M059J (cell line): ENCODE measurements at regions not wholly inside any gene's neighbourhood (a gene's known extent, or its start where the extent isn't known, plus 50 kb on each side); places are given as distances from the start of the nearest gene placed in this dataset.

Source experiments
- DNase-seq: peaks from one replicate; pipeline ENCODE4 v3.0.0-alpha.2; 2012; ENCODE audit warnings: low read depth

DNA sequence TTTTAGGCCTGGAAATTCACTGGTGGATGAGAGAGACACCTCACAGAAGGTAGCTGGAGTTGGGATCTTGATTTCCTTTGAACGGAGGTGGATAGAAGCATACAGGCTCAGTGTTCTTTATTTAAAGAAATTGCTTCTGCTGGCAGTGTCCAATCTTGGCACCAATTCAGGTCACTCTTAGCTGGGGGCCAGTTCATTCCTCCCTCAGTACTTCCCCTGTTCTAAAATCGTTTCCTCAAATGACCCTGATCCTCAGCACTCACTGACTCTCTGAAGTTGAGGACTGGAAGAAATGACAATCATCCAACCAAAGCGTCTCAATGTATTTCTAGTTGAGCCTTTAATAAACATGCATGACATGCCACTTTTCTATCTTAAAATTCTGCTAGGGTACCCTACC lies 472.5 kb upstream of the BTBD3 start:
- no peak for DNase-seq

DNA sequence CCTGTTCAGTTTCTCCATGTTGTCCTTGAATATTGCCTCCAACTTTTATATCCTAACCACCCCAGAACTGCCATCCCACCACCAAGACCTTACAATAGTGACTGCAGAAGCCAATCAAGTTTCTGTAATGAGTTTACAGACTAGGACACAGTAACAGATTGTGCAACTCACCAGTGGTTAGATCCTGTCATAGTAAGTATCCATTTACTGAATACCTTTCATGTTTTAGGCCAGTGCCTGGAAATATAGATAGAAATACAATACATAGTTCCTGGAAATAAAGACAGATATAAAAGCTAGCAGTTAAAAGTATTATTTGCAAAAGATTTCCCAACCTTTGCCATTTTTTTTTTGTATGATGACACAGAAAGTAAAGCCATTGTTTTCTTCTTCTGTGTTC lies 471.8 kb upstream of the BTBD3 start:
- no peak for DNase-seq

DNA sequence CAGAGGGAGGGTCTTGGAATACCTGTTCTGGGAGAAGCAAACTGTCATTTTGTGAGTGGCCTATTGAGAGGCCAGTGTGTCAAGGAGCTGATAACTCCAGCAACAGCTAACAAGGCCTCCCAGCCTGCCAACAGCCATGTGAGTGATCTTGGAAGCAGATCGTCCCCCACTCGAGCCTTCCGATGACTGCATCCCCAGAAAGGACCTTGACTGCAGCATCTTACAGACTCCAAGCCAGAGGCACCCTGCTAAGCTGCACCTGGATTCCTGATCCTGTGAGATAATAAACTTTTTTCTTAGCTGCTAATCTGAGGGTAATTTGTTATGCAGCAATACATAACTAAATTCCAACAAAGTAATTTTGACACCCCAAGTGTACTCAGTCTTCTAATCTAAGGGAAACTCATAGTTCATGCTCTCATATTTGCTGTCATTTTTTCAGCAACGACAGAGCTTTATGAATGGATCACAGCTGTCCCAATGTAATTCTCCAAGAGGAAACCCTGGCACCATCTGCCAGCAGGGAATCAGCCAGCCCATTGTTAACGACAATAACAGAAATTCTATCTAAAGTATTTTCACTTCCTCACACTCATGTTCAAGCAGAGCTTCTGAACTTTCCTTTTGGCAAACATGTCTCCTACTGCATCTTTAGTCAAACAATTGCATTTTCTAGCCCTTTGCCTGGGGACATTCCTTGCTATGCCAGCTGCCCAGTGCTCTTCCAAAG lies 470.2 kb upstream of the BTBD3 start:
- no peak for DNase-seq

DNA sequence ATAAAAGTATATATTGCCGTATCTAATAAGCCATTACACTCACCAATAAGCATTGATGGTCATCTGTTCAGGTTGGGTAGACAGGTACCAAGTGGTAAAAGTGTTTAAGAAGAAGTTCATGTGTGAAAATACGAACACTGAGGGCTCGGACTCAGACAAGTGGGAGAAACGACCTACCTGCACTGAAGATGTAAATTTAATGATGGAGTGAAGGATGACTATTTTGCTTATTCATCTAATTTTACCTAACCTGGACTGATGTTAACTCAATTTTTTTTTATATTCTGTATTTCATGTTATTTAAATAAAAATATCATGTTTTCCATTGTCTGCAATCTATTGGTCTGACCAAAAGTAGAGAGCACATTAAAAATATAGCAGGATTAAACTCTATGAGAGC lies 469.1 kb upstream of the BTBD3 start:
- DNase-seq = no peak

DNA sequence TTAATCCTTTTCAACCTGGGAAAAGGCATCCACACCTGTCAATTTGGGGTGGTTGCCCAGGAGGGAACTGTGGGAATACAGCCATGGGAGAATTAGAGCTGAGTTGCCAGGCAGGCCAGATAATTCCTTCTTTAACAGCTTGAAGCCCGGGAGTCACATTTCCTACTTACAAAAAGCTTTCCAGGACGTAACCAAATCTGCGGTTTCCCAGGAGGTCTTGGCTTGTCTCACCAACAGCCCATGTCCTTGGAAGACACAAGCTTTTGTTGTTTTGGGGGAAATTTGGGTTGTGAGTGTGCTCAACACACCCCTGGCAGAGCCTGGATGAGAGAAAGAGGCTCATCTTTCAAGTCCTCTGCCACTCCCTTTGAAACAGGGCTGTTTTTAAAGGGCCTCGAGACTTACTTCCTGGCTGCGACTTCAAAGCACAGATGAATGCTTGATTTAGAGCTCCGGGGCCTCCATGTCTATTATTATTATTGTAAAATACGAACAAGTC lies 465.9 kb upstream of the BTBD3 start:
- peak; percentile 70 for DNase-seq

DNA sequence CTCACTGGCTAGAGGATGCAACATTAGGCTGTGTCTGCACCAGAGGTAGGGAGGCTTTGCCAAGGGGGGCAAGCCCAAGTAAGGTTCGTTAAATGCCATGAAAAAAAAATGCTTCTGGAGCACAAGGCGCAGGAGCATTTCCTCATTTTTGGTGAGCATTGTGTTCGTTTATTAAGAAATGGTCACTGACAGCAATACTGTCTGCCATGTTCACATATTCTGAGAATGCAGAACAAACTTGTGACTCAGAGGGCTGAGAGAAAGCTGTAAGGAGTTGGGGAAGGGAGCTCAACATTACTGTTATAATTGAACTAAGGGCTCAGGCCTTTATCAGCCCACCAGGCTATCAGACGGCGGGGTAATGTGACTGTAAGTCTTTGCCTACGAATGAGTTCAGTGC lies 465.4 kb upstream of the BTBD3 start:
- peak; percentile 57 for DNase-seq

DNA sequence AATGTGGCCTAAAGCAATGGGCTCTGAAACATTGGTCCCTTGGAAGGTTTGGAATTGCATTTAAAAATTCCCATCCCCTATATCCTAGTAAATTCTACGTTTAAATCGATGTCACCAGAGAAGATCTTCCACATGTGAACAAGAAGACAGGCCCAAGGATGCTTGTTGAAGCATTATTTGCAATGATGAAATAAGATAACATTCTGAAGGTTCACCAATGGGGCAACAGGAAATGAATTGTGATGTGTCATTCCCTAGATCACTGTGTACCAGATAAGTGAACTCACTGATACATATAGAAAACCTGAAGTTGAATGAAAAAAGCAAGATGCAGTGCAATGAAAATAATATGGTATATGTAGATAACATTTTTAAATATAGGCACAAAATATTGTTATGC lies 464.3 kb upstream of the BTBD3 start:
- DNase-seq = peak; percentile 80

DNA sequence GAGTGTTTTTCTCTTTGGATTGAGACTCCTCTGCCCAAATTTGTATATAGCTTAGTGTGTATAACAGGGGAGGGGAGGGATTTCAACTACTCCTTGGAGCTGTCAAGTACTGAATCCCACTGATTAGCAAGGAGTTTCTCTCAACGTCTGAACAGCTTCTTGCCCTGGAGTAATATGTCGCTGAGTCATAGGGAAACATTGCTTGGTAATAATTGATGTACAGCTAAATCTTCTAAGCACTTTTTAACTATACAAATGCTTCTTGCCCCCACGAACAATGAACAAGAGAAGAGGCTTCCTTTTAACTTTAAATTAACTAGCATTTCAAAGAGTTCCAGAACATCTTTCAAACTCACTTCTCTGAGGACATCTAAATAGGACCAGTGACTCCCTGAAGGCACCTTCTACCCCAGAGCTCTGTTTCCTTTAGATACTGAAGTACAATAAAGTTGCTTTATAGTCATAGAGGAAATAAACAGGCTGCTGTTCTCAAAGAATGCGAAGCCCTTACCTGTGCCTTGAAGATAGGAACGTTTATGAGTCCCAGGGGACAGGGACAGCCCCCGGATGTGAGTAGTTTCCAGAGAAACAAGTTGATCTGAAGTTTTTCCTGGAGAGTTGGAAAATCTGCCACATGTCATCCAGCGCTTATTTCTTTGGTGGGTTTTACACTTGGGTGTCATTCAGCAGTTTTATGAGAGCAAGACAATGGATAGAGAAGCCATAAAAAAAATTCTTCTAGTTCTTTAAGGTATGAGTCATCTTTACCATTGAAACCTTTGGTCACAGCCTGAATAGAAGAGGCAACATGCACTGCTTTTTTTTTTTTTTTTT lies 462.5 kb upstream of the BTBD3 start:
- peak; percentile 98 for DNase-seq

DNA sequence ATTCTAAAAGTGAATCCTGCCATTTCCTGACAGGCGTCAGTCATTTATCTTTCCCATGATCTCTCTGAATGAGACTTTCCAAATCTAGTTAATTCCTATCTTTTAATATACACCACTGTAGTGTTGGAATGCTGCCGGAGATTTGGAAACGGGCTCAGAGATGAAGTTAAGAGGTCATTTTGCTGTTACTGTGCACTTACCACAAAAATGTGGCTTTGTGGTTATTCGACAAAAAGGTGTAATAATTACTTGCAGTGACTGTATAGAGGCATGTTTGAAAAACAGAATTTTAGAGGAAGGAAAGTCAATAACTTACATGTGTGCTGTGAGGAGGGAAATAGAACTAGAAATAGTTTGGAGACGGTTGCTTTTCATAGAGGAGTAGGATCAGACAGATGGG lies 460.2 kb upstream of the BTBD3 start:
- DNase-seq = peak; percentile 91

DNA sequence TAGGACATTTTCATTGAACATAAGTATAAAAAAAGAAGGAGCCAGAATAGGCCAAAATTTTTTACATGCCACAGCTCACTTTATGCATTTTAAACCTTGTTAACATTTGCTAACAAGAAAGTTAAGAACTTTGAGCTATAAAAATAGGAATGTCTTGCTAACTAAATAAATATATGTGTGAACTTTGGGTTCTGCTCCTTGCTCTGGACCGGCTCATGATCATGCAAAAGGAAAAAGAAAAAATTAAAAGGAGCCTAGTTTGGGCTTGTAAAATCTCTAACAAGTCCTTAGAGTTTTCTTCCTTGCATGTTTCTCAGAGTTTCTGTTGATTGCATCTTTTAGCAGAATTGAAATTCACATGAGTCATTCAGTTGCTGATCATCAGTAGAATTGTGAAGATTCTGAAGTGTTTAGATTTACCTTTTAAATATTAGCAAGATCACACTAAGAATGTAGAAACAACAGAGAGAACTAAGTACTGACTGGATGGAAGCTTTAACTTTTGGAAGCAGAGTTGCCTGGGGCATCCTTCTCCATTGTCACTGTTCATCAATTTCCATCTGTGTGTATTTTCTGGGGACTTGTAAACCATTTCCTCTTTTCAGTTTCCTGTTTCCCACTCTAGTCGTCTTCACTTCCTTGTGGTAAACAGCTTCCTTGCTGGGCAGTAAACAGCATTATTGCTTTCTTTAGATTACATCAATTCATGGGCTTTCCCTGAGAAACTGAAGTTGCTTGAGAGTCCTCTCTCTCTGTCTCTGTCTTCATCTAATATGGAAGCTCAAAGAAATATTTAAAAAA lies 458.4 kb upstream of the BTBD3 start:
- peak; percentile 43 for DNase-seq

DNA sequence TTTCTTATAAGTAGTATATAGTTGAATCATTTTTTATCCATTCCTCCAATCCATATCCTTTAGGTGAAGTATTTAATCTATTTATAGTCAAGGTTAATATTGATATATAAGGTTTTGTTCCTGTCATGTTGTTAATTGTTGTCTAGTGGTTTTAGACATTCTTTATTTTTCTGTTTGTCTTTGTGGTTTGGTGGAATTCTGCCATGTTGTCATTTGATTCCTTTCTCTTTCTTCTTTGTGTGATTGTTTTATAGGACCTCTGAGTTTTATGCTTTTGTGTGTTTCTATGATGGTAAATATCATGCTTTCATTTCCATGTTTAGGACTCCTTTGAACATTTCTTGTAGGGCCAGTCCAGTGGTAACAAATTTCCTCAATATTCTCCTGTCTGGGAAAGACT lies 450.3 kb upstream of the BTBD3 start:
- peak; percentile 61 for DNase-seq

DNA sequence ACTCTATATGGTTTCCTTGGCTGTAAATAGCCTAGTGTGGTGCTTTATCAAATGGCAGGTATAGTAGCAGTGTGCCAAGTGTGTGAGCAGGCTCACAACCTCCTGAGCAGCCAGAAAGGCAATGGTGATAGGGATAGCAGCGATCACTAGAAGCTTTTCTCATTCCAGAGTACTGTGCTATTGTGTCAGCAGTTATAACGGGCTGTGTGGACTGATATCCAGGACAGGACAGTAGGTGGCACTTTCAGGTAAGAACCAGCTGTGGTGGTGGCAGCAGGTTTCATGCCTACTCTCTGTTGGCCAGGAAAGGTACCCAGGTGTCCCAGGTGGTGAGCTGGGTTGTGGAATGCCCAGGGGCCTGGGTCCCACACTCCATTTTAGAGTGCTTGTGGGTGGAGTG lies 448.8 kb upstream of the BTBD3 start:
- DNase-seq = no peak

DNA sequence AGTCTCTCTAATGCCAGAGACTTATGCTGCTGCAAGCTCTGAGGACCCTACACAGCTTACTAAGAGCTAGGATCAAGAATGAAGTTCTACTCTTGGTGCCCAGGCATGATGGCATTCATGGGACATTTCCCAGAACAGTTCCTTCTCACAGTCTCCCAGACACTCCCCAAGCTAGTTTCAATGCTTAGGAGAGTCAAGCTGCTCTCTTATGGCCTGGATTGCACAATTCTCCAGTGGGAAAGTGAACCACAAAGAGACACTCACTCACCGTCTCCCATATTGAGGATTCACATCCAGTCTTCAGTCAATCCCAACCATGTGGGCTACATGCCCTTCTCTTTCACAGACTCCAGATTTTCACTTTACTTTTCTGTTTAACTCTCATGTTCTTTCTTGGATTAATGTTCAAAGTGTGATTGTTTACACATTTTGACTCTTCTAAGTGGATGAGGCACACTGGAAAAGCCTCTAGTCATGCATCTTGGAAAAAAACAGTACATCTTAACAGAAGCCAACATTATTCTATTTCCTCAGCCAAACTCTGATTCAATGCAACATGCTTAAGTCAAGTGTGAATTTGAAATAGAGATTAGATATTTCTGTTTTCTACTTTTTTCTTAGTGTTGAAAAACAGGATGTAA lies 447.8 kb upstream of the BTBD3 start:
- DNase-seq = no peak

DNA sequence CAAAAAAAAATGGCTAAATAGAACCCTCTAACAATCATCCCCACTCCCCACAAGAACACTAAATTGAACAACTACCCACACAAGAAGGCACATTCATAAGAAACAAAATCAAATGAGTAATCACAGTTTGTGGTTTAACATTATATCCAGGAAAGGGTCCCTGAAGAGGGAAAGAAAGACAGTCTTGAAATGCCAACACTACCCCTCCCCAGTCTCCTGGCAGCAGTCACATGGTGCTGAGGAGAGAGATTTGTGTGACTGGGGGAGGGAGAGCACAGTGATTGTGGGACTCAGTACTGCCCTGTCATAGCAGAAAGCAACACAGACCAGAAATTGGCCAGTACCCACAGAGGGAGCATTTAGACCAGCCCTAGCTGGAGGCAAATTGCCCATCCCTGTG lies 443.7 kb upstream of the BTBD3 start:
- DNase-seq = peak; percentile 49

DNA sequence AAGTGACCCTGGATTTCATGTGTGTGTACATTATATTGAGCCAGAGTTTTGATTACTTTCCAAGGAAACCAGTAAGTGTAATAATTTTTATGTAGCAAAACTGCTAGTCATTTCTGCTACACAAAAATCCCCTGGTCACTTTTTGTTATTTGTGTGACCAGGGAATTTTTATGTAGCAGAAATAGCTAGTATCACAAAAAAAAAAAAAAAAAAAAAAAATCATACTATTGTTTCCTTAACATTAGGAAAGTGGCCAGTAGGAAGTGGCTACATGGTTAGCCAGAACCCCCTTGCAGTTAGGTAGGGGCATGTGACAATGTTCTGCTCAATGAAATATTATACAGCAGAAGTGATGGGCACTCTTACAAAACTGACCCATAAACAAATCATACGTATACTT lies 434.0 kb upstream of the BTBD3 start:
- no peak for DNase-seq

DNA sequence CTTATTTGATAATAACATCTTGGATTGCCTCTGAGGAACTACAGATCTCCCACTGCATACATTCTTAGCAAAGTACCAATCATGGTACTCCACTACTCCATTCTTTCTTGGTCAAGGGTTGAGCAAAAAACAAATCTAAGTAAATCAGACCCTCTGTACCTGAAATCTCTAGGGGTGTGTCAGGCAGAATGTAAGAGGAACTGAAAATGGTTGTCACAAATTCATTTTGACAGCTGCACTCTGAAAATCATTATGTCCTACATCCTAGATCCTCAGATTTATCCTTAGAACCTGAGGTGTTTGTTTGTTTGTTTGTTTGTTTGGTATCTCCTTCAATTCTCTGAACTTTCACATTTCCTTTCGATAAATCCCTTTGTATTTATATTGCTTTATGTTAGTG lies 433.2 kb upstream of the BTBD3 start:
- no peak for DNase-seq

DNA sequence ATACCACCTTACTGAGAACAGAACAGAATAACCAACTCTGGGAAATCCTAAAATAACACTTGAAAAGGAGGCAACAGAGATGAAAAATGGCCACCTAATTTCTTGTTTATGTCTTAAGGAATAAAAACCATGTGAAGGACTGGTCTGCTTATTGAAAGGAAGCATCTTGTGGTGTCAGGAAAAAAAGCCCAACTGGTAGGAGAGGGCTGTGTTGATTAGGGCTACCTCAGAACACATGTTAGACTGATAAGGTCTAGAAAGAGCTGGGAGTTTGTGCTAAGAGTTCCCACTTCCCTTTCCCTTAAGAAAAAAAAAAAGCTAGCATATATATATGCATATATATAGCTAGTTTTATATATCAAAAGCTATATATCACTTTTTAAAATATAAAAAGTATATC lies 425.3 kb upstream of the BTBD3 start:
- no peak for DNase-seq

DNA sequence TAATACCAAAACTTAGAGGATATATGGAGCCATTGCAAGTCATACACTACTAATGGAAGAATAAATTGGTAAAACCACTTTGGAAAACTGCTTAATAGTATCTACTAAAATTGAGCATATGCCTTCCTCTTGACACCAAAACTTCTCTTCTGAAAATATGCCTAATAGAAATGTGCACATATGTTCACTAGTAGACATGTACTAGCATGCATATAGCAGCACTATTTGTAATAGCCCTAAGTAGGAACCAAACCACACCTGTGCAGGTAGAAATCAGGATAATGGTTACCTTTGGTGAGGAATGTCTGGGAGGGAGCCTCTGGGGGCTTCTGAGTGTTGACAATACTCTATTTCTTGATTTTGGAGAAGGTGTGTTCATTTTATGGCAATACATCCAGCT lies 424.8 kb upstream of the BTBD3 start:
- DNase-seq = no peak

DNA sequence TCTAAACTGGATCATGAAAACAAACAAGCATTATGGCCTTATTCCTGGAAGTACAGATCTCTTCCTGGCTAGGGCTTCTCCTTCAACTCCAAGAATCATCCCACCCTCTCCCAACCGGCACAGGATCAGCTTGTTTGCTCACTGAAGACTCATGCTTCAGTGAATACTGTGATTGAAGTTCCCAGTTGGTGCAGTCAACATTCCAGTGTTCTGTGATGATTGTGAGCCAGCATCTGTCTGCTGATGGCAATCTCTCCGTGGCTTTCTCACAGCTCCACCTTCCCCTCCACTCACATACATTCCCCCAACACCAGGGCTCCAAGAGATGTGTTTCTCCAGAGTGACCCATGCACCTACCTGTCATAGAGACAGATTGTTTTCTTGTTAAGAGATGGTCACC lies 421.3 kb upstream of the BTBD3 start:
- DNase-seq = peak; percentile 19

DNA sequence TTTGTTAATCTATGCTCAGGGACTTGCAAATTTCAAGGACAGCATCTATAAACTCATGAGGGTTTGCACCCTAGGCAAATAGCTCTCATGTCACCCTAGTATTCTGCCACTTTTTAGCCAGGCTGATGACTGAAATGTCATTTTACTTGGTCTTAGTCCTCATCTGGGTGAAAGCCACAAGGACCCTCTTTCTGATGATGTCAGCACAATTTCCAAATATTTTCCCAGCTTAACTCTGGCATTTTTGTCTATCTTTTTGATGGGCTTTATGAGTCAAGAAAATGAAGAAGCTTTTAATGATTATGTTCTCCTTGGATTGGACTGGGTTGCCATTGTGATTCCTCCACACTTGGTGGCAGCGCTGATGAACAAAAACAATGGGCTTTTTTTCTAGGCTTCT lies 420.1 kb upstream of the BTBD3 start:
- no peak for DNase-seq

DNA sequence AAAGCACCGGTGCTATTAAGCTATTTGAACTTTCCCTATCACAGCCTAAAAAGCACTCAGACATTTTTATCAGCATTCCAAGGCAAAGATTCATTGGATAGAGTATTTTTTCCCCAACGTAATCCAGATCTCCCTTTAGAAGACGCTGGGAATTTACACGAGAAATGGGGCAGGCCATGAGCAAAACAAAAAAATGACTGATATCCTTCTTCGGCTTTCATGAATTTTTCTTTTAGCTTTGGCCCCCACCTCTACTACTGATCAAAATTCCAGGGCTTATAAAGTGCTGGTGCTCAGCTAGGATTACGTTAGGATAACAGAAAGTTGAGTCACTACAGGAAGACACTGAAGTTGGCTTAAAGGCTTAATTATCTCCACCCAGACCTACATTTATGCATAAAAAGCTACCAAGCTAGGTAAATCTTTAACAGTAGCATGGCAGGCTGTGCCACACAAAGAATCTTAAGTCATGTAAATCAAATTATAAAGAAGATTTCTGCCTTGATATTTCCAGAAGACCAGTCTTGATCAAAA lies 418.5 kb upstream of the BTBD3 start:
- DNase-seq = peak; percentile 26

DNA sequence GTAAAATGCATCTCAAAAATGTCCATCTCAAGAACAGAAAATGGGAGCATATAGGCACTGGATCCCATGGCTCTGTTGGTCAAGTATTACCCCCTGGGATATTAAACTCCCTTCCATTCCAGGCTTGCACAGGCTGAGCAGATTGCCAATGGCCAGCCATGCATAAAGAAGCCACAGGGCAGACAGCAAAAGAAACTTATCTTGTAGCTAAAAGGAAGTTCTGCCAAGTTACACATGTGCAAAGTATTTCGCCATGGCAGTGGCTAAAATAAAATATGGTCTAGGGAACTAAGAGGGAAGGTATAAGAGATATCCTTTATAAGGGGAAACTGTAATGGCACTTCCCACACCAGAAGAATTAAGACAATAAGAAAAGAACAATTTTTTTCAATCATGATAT lies 415.6 kb upstream of the BTBD3 start:
- DNase-seq = peak; percentile 59
